ENCODE measurements at regions not wholly inside any gene's neighbourhood (a gene's known extent, or its start where the extent isn't known, plus 50 kb on each side); places are given as distances from the start of the nearest gene placed in this dataset.

DNA sequence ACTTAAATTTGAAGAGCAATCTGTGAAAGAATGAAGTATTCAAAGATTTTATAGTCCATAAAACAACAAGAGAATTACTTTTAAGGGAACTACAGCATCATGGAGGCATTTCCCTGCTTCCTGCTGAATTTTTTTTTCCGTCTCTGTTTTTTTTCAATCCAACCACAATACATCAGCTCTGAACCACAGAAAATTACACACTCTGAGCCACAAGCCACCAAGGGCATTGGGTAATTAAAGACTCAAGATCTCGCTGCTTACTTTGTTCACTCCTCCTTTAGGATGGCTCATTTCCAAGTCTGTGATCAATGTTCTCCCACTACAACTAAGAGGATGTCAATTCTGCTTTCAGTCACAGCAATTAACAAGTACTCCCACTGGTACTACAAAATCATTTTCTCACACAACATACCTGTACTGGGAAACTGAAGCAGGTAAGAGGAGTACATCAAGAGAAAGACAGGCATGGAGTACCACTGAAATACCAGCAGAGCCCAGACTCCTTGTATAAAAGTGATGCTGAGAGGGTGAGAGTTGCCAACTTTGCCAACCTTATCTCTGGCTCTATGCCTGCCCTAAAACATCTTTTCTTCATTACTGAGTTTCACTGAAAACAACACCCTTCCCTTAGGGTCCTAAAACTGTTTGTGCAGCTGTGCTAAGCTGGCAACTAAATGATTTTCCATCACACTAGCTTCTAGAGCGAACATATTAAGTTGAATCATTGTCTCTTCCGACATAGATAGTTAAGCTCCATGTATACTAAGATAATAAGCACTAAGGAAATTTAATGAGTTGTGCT lies 105.8 kb upstream of the MAGEB18 start:
- Mint-ChIP-seq H3K4me3 (ENCODE audit: unreplicated experiment) (no peak overlapping the region), H3K4me1 (ENCODE audit: low read depth, unreplicated experiment) (no peaks in the 10 kb centered on the region), H3K9me3 (ENCODE audit: unreplicated experiment) (no peaks in the 10 kb centered on the region), H3K36me3 (ENCODE audit: unreplicated experiment) (no peaks in the 10 kb centered on the region), H3K27me3 (ENCODE audit: unreplicated experiment) (no peaks in the 10 kb centered on the region), H3K27ac (ENCODE audit: unreplicated experiment) (no peak overlapping the region)
- TF ChIP-seq, protein P1, sequence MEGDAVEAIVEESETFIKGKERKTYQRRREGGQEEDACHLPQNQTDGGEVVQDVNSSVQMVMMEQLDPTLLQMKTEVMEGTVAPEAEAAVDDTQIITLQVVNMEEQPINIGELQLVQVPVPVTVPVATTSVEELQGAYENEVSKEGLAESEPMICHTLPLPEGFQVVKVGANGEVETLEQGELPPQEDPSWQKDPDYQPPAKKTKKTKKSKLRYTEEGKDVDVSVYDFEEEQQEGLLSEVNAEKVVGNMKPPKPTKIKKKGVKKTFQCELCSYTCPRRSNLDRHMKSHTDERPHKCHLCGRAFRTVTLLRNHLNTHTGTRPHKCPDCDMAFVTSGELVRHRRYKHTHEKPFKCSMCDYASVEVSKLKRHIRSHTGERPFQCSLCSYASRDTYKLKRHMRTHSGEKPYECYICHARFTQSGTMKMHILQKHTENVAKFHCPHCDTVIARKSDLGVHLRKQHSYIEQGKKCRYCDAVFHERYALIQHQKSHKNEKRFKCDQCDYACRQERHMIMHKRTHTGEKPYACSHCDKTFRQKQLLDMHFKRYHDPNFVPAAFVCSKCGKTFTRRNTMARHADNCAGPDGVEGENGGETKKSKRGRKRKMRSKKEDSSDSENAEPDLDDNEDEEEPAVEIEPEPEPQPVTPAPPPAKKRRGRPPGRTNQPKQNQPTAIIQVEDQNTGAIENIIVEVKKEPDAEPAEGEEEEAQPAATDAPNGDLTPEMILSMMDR (IDR thresholded peaks at IDR 0.05; ENCODE audit: partially characterized antibody, unreplicated experiment) = no peak
- no peak for DNase-seq

DNA sequence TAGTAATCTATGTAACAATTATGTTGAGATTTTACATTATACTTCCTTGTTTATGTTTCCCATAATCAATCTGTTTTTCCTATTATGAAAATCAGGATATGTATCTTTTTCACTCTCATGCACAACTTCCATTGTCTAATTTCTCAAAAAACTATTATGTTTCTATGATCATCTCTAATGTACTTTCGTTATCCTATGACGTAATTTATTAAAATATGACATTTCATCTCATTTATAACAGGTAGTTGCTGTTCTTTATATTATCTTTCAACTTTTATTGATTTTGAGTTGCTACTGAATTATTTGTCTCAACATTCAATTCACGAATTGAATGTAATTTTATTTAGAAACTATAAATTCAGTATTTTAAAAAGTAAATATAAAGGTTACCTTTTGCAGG lies 100.8 kb upstream of the MAGEB18 start:
- Mint-ChIP-seq H3K4me1 (ENCODE audit: low read depth, unreplicated experiment) (no peaks in the 10 kb centered on the region), H3K27ac (ENCODE audit: unreplicated experiment) (no peak overlapping the region), H3K9me3 (ENCODE audit: unreplicated experiment) (no peaks in the 10 kb centered on the region), H3K27me3 (ENCODE audit: unreplicated experiment) (no peaks in the 10 kb centered on the region), H3K36me3 (ENCODE audit: unreplicated experiment) (no peaks in the 10 kb centered on the region), H3K4me3 (ENCODE audit: unreplicated experiment) (no peak overlapping the region)
- DNase-seq = no peak
- TF ChIP-seq, protein P1 (IDR thresholded peaks at IDR 0.05; ENCODE audit: partially characterized antibody, unreplicated experiment) = no peak

DNA sequence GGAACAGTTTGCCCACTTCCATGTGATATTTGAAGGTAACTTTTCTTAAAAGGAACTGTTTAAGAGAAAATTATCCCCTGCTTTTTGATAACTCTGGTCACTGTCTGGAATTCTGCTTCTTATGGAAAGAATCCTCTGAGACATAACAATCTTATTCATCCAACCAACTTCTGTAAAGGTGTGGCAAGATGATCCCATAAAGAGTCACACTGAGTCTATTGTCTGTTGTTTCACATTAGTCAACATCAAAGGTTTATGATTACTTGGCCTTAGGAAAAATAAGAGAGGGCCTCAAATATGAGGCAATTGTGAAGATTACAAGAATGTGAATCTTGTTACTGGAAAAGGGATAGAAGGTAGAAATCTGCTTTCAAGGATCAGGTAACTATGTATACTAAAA lies 88.0 kb upstream of the MAGEB18 start:
- Mint-ChIP-seq H3K4me3 (ENCODE audit: unreplicated experiment) (no peak overlapping the region), H3K36me3 (ENCODE audit: unreplicated experiment) (no peaks in the 10 kb centered on the region), H3K27me3 (ENCODE audit: unreplicated experiment) (no peaks in the 10 kb centered on the region), H3K27ac (ENCODE audit: unreplicated experiment) (no peak overlapping the region), H3K9me3 (ENCODE audit: unreplicated experiment) (no peaks in the 10 kb centered on the region), H3K4me1 (ENCODE audit: low read depth, unreplicated experiment) (no peaks in the 10 kb centered on the region)
- TF ChIP-seq, protein P1 (IDR thresholded peaks at IDR 0.05; ENCODE audit: partially characterized antibody, unreplicated experiment) = no peak
- DNase-seq = no peak

DNA sequence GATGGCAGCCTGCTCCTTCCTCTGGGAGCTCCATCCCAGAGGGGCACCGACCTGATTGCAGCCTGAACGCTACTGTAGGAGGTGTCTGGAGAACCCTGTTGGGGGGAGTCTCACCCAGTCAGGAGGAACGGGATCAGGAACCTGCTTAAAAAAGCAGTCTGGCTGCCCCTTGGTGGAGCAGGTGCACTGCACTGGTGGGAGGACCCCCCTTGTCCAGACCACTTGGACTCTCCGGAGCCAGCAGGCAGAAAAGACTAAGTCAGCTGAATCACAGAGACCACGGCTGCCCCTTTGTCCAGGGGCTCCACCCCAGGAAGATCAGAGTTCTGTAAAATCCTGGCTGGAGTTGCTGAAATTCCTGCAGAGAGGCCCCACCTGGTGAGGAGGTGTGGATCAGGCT lies 67.3 kb upstream of the MAGEB18 start:
- no peaks in the 10 kb centered on the region for H3K4me1 Mint-ChIP-seq (ENCODE audit: low read depth, unreplicated experiment)
- TF ChIP-seq, protein P1 (IDR thresholded peaks at IDR 0.05; ENCODE audit: partially characterized antibody, unreplicated experiment) = no peak
- H3K27me3 Mint-ChIP-seq (ENCODE audit: unreplicated experiment) = no peaks in the 10 kb centered on the region
- DNase-seq = no peak
- H3K4me3 Mint-ChIP-seq (ENCODE audit: unreplicated experiment) = no peak overlapping the region
- H3K27ac Mint-ChIP-seq (ENCODE audit: unreplicated experiment) = no peak overlapping the region
- no peaks in the 10 kb centered on the region for H3K36me3 Mint-ChIP-seq (ENCODE audit: unreplicated experiment)
- no peaks in the 10 kb centered on the region for H3K9me3 Mint-ChIP-seq (ENCODE audit: unreplicated experiment)

DNA sequence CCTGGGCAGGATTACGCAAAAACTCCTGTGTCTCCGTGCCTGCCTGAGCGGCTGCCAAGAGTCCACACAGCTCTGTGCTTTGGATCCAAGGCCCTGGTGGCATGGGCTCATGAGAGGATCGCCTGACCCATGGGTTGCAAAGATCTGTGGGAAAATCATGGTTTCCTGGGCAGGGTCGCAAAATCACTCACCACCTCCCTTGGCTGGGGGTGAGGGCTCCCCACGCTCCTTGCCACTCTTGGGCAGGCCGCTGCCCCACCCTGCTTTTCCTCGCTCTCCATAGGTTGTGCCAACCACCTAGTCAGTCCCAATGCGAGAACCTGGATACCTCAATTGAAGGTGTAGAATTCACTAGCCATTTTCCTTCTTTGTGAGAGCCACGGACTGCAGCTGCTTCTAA lies 66.5 kb upstream of the MAGEB18 start:
- TF ChIP-seq, protein P1 (IDR thresholded peaks at IDR 0.05; ENCODE audit: partially characterized antibody, unreplicated experiment) = no peak
- Mint-ChIP-seq H3K4me1 (ENCODE audit: low read depth, unreplicated experiment) (no peaks in the 10 kb centered on the region), H3K4me3 (ENCODE audit: unreplicated experiment) (no peak overlapping the region), H3K27me3 (ENCODE audit: unreplicated experiment) (no peaks in the 10 kb centered on the region), H3K27ac (ENCODE audit: unreplicated experiment) (no peak overlapping the region), H3K36me3 (ENCODE audit: unreplicated experiment) (no peaks in the 10 kb centered on the region), H3K9me3 (ENCODE audit: unreplicated experiment) (no peaks in the 10 kb centered on the region)
- no peak for DNase-seq
